ENCODE measurements at regions not wholly inside any gene's neighbourhood (a gene's known extent, or its start where the extent isn't known, plus 50 kb on each side); places are given as distances from the start of the nearest gene placed in this dataset.
"Not testable (repeated sequence)": the region's sequence is repeated elsewhere in the genome, so short reads cannot be mapped to it uniquely, and the experiment has no call there.

DNA sequence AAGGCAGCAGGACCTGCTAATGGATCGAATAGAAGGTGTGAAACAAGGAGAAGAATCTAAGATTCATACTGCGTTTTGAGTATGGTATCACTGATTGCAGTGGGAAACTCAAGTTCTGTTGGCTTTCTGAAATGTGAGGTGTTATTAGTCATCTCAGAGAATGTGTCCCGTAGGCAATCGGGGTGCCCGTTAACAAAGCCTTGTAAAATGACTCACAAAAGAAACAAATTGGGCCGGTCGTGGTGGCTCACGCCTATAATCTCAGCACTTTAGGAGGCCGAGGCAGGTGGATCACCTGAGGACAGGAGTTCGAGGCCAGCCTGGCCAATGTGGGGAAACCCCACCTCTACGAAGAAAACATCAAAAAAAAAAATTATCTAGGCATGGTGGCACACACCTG is 118.2 kb upstream of the C7orf33 start:
- DNase-seq (ENCODE audit: low spot score), result peak; percentile 74

- no peak for DNase-seq (ENCODE audit: low spot score)
Measured at GRCh38 chr7:148473703-148474480, 116.7 kb upstream of the C7orf33 start.

- DNase-seq (ENCODE audit: low spot score), result no peak
Measured at GRCh38 chr7:148474481-148475025, 116.0 kb upstream of the C7orf33 start.

DNA sequence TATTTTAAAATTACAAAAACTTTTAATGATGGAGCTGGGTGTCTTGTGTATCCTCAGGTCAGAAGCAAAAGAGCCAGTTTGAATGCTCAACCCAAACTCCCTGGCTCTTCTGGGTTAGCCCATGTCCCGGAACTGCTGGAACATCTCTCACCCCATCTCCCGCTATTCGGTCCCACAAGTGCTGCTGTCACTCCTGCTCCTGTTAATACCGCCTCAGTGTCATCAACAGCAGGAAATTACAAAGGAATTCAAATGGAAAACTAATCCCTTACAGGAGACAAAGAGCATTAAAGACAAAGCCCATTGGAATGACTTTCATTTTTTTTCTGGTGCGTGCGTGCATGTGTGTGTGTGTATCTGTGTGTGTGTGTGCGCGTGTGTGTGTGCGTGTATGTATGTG is 112.0 kb upstream of the C7orf33 start:
- DNase-seq (ENCODE audit: low spot score), result no peak

- no peak for DNase-seq (ENCODE audit: low spot score)
Measured at GRCh38 chr7:148480479-148481146, 110.0 kb upstream of the C7orf33 start.

- DNase-seq (ENCODE audit: low spot score), result no peak
Measured at GRCh38 chr7:148481147-148481526, 109.4 kb upstream of the C7orf33 start.

- no peak for DNase-seq (ENCODE audit: low spot score)
Measured at GRCh38 chr7:148481971-148482626, 108.5 kb upstream of the C7orf33 start.

DNA sequence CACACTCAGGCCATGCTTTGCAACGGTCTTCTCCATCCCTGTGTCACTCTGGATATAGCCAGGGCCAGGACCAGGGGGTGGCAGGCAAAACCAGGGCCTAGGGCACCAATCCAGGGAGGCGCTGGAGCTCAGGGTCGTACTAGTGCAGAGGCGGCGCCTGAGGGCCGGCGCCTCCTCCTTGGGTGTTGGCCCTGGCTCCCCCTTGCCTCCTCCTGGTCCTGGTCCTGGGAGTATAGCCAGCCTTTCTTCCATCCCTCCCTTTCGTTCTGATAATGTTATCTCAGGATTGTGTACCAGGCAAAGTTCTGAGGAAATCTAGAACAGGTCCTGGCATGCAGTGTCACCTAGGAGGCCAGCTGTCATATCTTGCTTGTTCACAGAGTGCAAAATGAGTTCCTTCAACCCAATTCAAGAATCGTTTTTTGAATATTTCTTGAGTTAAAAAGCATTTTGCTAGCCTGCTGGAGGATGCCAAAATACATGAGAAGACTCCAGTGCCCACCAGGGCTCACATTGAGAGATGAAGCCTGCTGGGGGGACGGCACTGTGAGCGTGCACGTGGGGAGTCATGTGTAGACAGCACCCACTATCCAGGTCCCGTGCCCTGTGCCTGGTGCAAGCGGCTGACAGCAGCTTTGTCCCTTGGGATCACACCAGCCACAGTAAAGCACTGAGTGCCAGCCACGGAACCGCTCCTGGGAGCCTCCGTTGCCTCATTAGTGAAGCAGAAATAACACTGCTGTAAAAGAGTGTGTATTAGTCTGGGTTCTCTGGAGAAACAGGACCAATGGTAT is 106.9 kb upstream of the C7orf33 start:
- no peak for DNase-seq (ENCODE audit: low spot score)

- DNase-seq (ENCODE audit: low spot score), result no peak
Measured at GRCh38 chr7:148484486-148484885, 106.1 kb upstream of the C7orf33 start.

GRCh38 chr7:148485618-148486017 is 104.9 kb upstream of the C7orf33 start:
- DNase-seq (ENCODE audit: low spot score), result no peak

DNA sequence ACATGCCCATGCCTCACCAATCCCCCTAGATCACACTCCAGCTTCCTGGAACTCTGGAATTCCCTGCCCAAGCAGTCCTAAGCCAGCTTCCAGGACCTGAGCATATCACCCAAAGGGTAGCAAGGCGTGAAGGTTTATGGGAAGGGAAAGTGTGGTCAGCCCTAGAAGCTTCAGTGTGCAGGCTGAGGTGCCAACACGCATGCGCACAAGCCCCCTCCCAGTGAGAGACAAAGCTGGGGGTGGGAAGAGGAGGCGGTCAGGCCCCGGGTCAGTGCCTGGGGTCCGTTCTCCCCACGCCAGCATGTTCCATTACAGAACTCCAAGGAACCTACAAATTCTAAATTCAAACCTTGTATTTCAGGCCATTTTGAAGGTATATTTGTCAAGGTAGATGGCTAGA is 103.6 kb upstream of the C7orf33 start:
- DNase-seq (ENCODE audit: low spot score), result no peak

DNA sequence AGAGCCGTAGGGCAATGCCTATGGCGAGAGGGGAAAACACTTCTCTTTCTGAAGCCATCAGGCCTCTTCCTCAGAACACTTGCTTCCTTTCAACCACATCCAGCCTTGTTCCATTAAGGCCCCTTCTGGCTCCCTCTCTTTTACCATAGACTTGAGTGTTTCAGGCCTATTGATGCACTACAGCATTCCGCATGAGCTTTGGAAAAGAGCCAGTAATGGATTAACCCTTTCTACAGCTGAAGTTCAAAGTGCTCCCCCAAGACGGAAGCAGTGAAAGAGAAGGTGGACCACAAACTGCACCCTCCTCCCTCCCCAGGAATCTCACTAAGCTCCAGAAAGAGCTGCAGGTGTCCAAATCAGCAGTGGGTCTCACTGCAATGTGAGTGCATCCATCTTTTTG is 102.7 kb upstream of the C7orf33 start:
- DNase-seq (ENCODE audit: low spot score), result no peak

GRCh38 chr7:148489678-148490077 is 100.9 kb upstream of the C7orf33 start:
- DNase-seq (ENCODE audit: low spot score), result no peak

- DNase-seq (ENCODE audit: low spot score), result no peak
Measured at GRCh38 chr7:148492157-148492860, 98.3 kb upstream of the C7orf33 start.

DNA sequence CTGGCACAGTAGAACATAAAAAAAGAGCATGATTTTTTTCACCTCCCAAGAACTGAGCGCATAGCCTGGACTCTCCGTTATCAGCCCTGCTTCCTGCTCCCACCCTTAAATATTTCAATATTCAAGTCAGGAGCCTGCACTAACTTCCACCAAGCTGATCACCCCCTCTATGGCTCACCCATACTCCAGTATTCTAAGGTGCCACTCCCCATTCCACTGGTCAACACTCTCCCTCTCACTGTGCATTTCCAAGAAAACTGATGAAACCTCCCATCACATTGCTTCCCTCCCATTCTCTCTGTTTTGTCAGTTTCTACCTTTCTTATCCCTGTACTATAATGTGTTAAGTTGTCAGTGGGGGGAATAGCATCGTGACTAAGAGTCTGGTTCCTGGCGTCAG is 95.0 kb upstream of the C7orf33 start:
- no peak for DNase-seq (ENCODE audit: low spot score)

DNA sequence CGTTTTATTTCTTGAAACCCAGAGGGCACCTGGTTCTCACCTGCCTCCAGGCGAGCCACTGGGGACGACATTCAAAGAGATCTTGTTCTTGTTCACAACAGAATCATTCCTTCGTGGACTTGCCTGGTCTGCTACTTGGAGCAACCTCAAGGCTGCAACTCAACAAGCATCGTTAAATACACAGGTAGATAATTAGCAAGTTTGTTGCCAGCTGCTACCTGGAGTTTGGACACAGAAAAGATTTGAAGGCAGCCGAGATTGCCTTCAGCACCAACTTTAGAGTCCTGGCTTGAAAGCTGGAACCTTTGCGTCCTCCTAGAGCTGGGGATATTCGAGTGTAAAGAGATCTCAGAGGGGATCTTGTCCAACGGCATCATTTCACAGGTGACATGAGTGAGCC is 89.6 kb upstream of the C7orf33 start:
- DNase-seq (ENCODE audit: low spot score), result no peak

GRCh38 chr7:148503900-148504487 is 86.6 kb upstream of the C7orf33 start:
- peak; percentile 25 for DNase-seq (ENCODE audit: low spot score)

GRCh38 chr7:148505645-148506375 is 84.8 kb upstream of the C7orf33 start:
- DNase-seq (ENCODE audit: low spot score), result no peak

GRCh38 chr7:148507064-148507573 is 83.4 kb upstream of the C7orf33 start:
- DNase-seq (ENCODE audit: low spot score), result not testable (repeated sequence)

- no peak for DNase-seq (ENCODE audit: low spot score)
Measured at GRCh38 chr7:148507787-148508186, 82.8 kb upstream of the C7orf33 start.
